Natural killer cell (primary cell): ENCODE measurements at regions not wholly inside any gene's neighbourhood (a gene's known extent, or its start where the extent isn't known, plus 50 kb on each side); places are given as distances from the start of the nearest gene placed in this dataset.
"Not testable (repeated sequence)": the region's sequence is repeated elsewhere in the genome, so short reads cannot be mapped to it uniquely, and the experiment has no call there.

ENCODE experiments used
- ATAC-seq, 3 donors: fragments of 150-1000 bp in 2 of 3; fragments of 200-7000 bp in 1 of 3; cut with Tn5 transposase; 1 replicate in 1 of 3; 2 replicates in 2 of 3; pipeline ENCODE4 v1.10.0; 2021; ENCODE audit warnings: mild to moderate bottlenecking in 2 of 3, moderate library complexity in 2 of 3
- DNase-seq, 2 donors: peaks; one replicate each; pipeline versions ENCODE4 v3.0.0 to v3.0.0-alpha.2; 2013 to 2021; ENCODE audit warnings: mixed read lengths in 1 of 2
- H3K27ac ChIP-seq: one replicate; pipeline ENCODE4 v1.5.1; 2013; ENCODE audit warnings: mild to moderate bottlenecking, low read length
- H3K27me3 ChIP-seq: one replicate; pipeline ENCODE4 v1.6.1; 2013; ENCODE audit warnings: low read length; ENCODE audit not compliant: control insufficient read depth, insufficient read depth
- H3K36me3 ChIP-seq: one replicate; pipeline ENCODE4 v1.6.1; 2013; ENCODE audit warnings: low read length; ENCODE audit not compliant: control insufficient read depth, insufficient read depth
- H3K4me1 ChIP-seq: one replicate; pipeline ENCODE4 v1.6.1; 2013; ENCODE audit warnings: low read length; ENCODE audit not compliant: control insufficient read depth, insufficient read depth
- H3K4me3 ChIP-seq: one replicate; pipeline ENCODE4 v1.5.1; 2013; ENCODE audit warnings: low read length
- H3K9me3 ChIP-seq: one replicate; pipeline ENCODE4 v1.6.1; 2013; ENCODE audit warnings: low read length; ENCODE audit not compliant: control insufficient read depth, insufficient read depth
- H3K27ac Mint-ChIP-seq, 2 donors: one replicate each; pipeline ENCODE4 v1.8.0; 2022; ENCODE audit warnings: mild to moderate bottlenecking in 2 of 2, mixed read lengths in 2 of 2, moderate library complexity in 1 of 2
- H3K27me3 Mint-ChIP-seq, 2 donors: one replicate each; pipeline ENCODE4 v1.8.0; 2022; ENCODE audit warnings: low read depth in 2 of 2, mixed read lengths in 2 of 2
- H3K36me3 Mint-ChIP-seq: one replicate; pipeline ENCODE4 v1.8.0; 2022; ENCODE audit warnings: mixed read lengths
- H3K4me1 Mint-ChIP-seq, 2 donors: one replicate each; pipeline ENCODE4 v1.8.0; 2022; ENCODE audit warnings: mixed read lengths in 2 of 2
- H3K4me3 Mint-ChIP-seq: one replicate; pipeline ENCODE4 v1.8.0; 2022; ENCODE audit warnings: mild to moderate bottlenecking, moderate library complexity, mixed read lengths
- H3K9me3 Mint-ChIP-seq, 2 donors: one replicate each; pipeline ENCODE4 v1.8.0; 2022; ENCODE audit warnings: mixed read lengths in 2 of 2
- WGBS: methylation state at CpG from one replicate; pipeline ENCODE4 v1.1.7; 2013; ENCODE audit warnings: missing lambda C conversion rate; ENCODE audit not compliant: insufficient coverage; 5-methylcytosine and 5-hydroxymethylcytosine counted together
- intact Hi-C: fragments of 100-400 bp; cut with micrococcal nuclease; formaldehyde crosslinking; loops from one replicate; pipeline ENCODE4 v1.14.2; 2022
- TF ChIP-seq, protein P1 (sequence below): fragments of 200-600 bp; IDR thresholded peaks from one replicate; pipeline ENCODE4 v1.8.0; 2022; ENCODE audit warnings: antibody characterized with exemption

DNA sequence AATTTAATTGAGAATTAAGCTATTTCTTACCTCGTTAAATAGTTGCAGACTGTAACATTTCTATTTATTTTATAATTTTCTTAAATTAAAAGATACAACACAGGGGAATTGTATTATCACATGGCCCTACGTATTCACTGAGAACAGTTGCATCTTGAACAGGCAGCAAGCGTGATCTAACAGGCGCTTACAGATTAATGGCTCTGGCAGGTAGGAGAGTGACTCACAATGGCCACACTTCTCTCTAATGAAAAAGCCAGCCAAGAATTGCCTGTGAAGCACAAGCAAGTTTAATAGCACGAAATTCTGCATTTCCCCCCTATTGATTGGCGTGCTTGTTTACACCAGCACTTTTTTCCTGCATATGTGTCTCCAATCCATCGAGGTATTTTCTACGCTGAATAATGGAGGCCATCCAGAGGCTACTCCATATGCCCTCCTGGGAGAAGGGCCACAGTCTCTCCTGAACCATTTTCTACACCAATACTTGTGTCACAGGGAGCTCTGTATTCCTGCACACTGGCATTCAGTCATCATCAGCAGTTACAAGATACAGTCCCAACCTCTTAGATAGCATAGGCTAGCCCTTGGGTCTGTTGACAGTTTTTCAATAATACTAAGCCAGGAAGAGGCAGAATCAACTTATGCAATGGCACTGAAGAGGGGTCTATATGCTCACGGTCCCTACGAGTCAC is 150.6 kb upstream of the PLD5 start:
- Mint-ChIP-seq H3K9me3 (peaks cover 4 to 13% of the 10 kb centered on the region in 2 donors), H3K36me3 (no peaks in the 10 kb centered on the region), H3K4me1 (no peaks in the 10 kb centered on the region), H3K27ac (no peak overlapping the region), H3K4me3 (no peak overlapping the region), H3K27me3 (no peaks in the 10 kb centered on the region)
- Histone ChIP-seq H3K27ac (no peak overlapping the region), H3K27me3 (no peaks in the 10 kb centered on the region), H3K4me3 (no peak overlapping the region), H3K9me3 (no peaks in the 10 kb centered on the region), H3K4me1 (no peaks in the 10 kb centered on the region), H3K36me3 (no peaks in the 10 kb centered on the region)
- no peak for ATAC-seq
- WGBS, result 81% methylated on average over 9 of the region's 10 CpGs
- intact Hi-C loops, result no loop called here
- TF ChIP-seq, protein P1, sequence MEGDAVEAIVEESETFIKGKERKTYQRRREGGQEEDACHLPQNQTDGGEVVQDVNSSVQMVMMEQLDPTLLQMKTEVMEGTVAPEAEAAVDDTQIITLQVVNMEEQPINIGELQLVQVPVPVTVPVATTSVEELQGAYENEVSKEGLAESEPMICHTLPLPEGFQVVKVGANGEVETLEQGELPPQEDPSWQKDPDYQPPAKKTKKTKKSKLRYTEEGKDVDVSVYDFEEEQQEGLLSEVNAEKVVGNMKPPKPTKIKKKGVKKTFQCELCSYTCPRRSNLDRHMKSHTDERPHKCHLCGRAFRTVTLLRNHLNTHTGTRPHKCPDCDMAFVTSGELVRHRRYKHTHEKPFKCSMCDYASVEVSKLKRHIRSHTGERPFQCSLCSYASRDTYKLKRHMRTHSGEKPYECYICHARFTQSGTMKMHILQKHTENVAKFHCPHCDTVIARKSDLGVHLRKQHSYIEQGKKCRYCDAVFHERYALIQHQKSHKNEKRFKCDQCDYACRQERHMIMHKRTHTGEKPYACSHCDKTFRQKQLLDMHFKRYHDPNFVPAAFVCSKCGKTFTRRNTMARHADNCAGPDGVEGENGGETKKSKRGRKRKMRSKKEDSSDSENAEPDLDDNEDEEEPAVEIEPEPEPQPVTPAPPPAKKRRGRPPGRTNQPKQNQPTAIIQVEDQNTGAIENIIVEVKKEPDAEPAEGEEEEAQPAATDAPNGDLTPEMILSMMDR, result no peak
- DNase-seq, result no peak

DNA sequence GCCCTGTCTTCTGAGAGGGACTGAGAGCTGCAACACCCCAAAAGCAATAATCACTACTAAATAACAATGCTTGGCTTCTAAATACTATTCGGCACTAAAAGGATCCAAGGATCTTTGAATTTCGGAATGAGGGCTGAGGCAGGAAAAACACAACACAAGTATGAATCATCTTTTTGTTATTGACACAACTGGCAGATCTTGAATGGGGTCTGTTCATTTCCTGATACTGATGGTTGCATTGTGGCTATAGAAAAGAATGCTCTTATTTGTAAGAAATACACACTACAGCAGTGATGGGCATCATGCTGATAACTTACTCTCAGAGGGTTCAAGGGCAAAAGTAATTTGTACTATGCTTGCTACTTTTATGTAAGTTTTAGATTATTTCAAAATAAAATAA is 149.2 kb upstream of the PLD5 start:
- ATAC-seq, result no peak
- Mint-ChIP-seq H3K27me3 (no peaks in the 10 kb centered on the region), H3K4me3 (no peak overlapping the region), H3K4me1 (no peaks in the 10 kb centered on the region), H3K27ac (no peak overlapping the region), H3K9me3 (peaks cover 0 to 9% of the 10 kb centered on the region in 2 donors), H3K36me3 (no peaks in the 10 kb centered on the region)
- Histone ChIP-seq H3K4me3 (no peak overlapping the region), H3K27ac (no peak overlapping the region), H3K9me3 (no peaks in the 10 kb centered on the region), H3K27me3 (no peaks in the 10 kb centered on the region), H3K36me3 (no peaks in the 10 kb centered on the region), H3K4me1 (no peaks in the 10 kb centered on the region)
- 92% methylated on average over 2 of the region's 2 CpGs for WGBS
- TF ChIP-seq, protein P1, result no peak
- intact Hi-C loops, result no loop called here
- no peak for DNase-seq

DNA sequence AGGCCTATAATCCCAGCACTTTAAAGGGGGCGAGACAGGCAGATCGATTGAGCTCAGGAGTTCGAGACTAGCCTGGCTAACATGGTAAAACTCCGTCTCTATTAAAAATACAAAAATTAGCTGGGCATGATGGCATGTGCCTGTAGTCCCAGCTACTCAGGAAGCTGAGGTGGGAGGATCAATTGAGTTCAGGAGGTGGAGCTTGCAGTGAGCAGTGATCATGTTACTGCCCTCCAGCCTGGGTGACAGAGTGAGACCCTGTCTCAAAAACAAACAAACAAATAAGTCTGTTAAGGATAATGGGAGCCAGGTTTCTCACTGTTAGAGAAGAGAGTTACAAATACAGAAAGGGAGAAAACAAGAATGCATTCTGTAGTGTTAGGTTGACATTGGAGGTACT is 148.7 kb upstream of the PLD5 start:
- H3K27me3 ChIP-seq, H3K27ac ChIP-seq, H3K4me1 Mint-ChIP-seq, ATAC-seq, H3K27me3 Mint-ChIP-seq, H3K9me3 ChIP-seq, H3K4me3 ChIP-seq, H3K9me3 Mint-ChIP-seq, H3K36me3 Mint-ChIP-seq, DNase-seq, H3K36me3 ChIP-seq, H3K27ac Mint-ChIP-seq, intact Hi-C loops, H3K4me1 ChIP-seq, H3K4me3 Mint-ChIP-seq: not testable (repeated sequence)
- 89% methylated on average over 4 of the region's 4 CpGs for WGBS

DNA sequence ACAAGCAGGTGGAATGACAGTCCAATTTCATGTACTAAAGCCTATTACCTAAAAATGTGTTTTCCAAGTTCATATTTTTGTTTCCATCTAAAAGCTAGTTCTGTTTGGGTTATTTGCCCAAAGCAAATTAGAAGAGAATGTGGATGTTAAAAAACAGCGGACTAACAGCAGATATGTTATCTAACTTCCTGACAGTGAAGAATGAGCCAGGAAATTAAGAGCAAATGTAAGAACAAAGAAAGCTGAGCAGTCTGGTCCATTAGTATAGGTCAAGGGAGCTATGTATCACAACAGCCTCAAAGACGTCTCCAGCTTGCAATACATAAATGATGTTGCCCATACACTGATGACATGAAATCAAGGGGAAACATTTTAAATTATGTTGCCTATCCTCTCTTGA is 145.5 kb upstream of the PLD5 start:
- WGBS, result 41% methylated on average over 2 of the region's 2 CpGs
- no peak overlapping the region for H3K27ac Mint-ChIP-seq
- ATAC-seq (no peak), DNase-seq (no peak)
- Histone ChIP-seq H3K27ac (no peak overlapping the region), H3K9me3 (no peaks in the 10 kb centered on the region), H3K36me3 (no peaks in the 10 kb centered on the region), H3K4me3 (no peak overlapping the region), H3K4me1 (no peaks in the 10 kb centered on the region), H3K27me3 (no peaks in the 10 kb centered on the region)
- intact Hi-C loops, result no loop called here
- H3K27me3 Mint-ChIP-seq, result no peaks in the 10 kb centered on the region
- peaks cover 0 to 4% of the 10 kb centered on the region in 2 donors for H3K9me3 Mint-ChIP-seq
- H3K4me3 Mint-ChIP-seq, result no peak overlapping the region
- H3K36me3 Mint-ChIP-seq, result no peaks in the 10 kb centered on the region
- H3K4me1 Mint-ChIP-seq, result no peaks in the 10 kb centered on the region
- TF ChIP-seq, protein P1, result no peak
